ENCODE measurements at regions not wholly inside any gene's neighbourhood (a gene's known extent, or its start where the extent isn't known, plus 50 kb on each side); places are given as distances from the start of the nearest gene placed in this dataset.

DNA sequence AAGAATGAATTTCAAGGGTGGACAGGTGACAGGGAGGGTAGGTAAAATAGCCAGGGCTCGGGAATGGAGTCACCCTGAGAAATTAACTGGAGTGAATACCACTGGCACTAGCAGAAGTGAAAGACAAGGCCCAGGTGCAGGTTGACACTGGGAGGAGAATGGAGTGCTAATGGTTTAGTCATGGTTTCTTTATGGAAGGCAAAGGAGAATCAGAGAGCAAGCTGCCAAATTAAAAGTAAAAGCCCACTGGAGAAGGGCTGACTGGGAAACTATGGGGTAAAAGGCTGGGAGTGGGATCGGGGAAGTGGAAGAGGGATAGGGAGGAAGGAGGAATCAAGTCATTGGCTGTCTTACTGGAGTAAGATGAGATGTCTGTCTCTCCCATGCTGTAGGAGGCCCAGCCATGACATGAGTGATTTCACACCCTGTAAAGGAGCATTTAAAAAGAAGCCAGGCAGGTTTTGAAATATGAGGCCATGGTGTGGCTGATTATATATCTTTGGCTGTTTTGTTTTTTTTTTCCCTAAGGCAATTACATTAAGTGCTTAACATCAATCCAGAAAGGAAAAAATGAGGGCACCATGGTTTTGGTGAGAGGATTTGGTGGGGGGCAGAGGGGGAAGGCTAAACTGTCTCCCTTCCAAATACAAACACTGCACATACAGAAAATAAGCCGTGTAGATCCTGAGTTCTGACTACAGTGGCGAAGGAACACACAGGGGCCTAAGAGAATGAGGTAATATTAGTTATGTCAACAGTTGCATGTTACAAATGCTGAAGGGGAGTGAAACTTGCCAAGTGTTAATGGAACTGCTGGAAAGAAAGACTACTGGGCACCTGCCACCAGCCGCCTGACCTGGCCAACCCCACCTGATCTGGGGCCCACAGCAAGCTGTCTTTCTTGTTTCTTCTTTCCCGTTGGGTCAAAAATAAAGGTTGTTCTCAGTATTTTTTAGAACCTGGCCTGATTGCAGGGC lies 183.5 kb upstream of the TSC22D1 start:
- no peaks in the 10 kb centered on the region for H3K9me3 Mint-ChIP-seq (ENCODE audit: low read depth)
- H3K36me3 Mint-ChIP-seq (ENCODE audit: low read depth) = no peaks in the 10 kb centered on the region
- DNase-seq (no peak), ATAC-seq (no peak)
- ChIA-PET POLR2A (no interaction called here), CTCF (no interaction called here)
- H3K27ac Mint-ChIP-seq = peak overlapping the region; percentile 37
- no peak overlapping the region for H3K4me3 Mint-ChIP-seq
- H3K4me1 Mint-ChIP-seq = peaks cover 24% of the 10 kb centered on the region
- H3K27me3 Mint-ChIP-seq = peaks cover 2% of the 10 kb centered on the region
- intact Hi-C loops (cut with DNase I, micrococcal nuclease) = loop anchor here in 1 of 2 experiments (2.0 to 10.0 kb wide), 2 partner anchors 49 to 115 kb away; no protein-coding TSS in a partner anchor

DNA sequence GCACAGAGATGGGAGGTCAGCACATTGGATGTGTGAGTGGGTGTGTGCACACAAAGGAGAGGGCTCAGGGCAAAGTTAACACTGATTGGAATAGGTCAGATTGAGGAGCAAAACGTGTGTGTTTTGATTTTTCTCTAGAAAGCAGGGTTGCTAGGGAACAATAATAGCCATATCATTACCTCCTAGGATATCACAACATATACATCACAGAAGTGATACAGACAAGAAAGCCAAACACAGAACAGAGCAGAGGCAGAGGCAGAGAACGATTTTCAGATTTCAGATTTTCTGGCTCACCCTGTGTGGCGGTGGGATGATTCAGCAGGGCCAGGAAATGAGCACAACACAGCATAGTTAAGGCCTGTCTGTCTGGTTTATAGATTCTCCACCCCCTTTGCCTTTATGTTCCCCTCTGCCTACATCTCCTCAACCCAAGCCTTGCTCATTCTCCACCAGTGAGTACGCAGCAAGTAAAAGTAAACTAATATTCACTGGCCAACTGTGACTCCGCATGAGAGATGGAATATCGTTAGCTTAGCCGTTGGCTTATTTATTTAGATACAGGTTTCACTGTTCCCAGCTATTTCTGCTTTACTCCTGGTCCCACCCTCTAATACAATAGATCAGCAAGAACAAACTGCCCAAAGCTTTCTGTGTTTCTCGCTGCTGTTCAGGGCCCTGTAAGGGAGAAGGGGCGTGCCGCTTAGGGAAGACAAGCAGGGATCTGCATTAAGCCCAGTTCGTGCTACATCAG lies 182.7 kb upstream of the TSC22D1 start:
- Mint-ChIP-seq H3K27me3 (peaks cover 2% of the 10 kb centered on the region), H3K4me3 (no peak overlapping the region), H3K9me3 (ENCODE audit: low read depth) (no peaks in the 10 kb centered on the region), H3K4me1 (peaks cover 24% of the 10 kb centered on the region), H3K36me3 (ENCODE audit: low read depth) (no peaks in the 10 kb centered on the region), H3K27ac (peak overlapping the region; percentile 48)
- CTCF ChIA-PET = interaction anchor here (0.6 kb wide), 2 partner anchors 120 to 1993 kb away, joined by 3 read pairs; no protein-coding TSS in a partner anchor
- DNase-seq (peak; percentile 70), ATAC-seq (peak; percentile 99)
- intact Hi-C loops (cut with DNase I, micrococcal nuclease) = loop anchor here (1.0 to 2.0 kb wide), 2 partner anchors 9 to 48 kb away; no protein-coding TSS in a partner anchor
- POLR2A ChIA-PET = no interaction called here

DNA sequence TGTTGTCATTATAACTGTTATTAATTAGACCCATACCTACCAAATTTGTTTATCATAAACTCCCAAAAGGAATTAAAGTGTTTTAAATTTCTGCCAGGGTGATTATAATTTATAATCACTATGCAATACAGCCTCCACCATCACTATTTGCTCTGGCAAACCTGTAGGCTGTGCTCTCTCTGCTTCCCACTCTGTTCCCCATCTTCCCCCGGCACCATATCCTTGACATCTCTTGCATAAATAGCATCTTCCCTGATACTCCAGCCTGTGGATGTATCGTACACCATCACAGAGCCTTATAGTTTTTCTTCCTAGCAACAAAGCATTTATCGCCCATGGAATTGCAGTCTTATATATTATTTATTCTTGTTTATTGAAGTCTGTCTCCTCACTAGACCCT lies 181.5 kb upstream of the TSC22D1 start:
- ChIA-PET CTCF (no interaction called here), POLR2A (no interaction called here)
- no peak for ATAC-seq
- H3K27ac Mint-ChIP-seq = no peak overlapping the region
- no peaks in the 10 kb centered on the region for H3K36me3 Mint-ChIP-seq (ENCODE audit: low read depth)
- H3K9me3 Mint-ChIP-seq (ENCODE audit: low read depth) = no peaks in the 10 kb centered on the region
- peaks cover 24% of the 10 kb centered on the region for H3K4me1 Mint-ChIP-seq
- intact Hi-C loops (cut with DNase I, micrococcal nuclease) = loop anchor here (1.0 to 2.0 kb wide), 2 partner anchors 11 to 47 kb away; no protein-coding TSS in a partner anchor
- peaks cover 2% of the 10 kb centered on the region for H3K27me3 Mint-ChIP-seq
- no peak overlapping the region for H3K4me3 Mint-ChIP-seq
- no peak for DNase-seq

DNA sequence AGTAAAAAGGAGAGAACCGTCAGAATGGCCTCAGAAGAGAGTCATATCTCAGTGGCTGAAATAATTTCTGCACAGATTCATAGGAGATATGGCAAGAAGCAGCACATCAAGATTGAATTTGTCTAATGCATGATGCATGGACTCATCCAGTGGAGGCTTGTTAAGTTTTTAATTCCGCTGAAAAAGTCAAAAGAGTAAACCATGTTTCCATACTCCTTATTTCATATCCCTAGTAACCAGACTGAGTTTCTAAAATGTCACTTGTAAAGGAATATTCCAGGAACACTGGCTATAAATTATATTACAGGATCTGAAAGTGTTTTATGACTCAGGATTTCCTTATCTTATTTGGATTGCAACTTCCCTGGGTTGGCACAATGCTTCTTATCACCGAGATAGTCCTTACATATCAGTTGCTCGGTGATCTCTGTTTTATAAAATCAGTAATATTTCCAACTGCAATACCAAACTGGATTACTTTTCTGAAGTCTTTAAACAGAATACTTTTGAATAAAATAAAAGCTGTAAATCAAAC lies 180.2 kb upstream of the TSC22D1 start:
- H3K4me1 Mint-ChIP-seq = peaks cover 24% of the 10 kb centered on the region
- no peak overlapping the region for H3K4me3 Mint-ChIP-seq
- no peak overlapping the region for H3K27ac Mint-ChIP-seq
- no peaks in the 10 kb centered on the region for H3K36me3 Mint-ChIP-seq (ENCODE audit: low read depth)
- ATAC-seq (no peak), DNase-seq (no peak)
- H3K27me3 Mint-ChIP-seq = peaks cover 2% of the 10 kb centered on the region
- ChIA-PET POLR2A (no interaction called here), CTCF (interaction anchor here (0.6 to 1.4 kb wide), 2 partner anchors 11 to 142 kb away, joined by 3 to 4 read pairs; no protein-coding TSS in a partner anchor)
- intact Hi-C loops (cut with DNase I, micrococcal nuclease) = no loop called here
- H3K9me3 Mint-ChIP-seq (ENCODE audit: low read depth) = no peaks in the 10 kb centered on the region

DNA sequence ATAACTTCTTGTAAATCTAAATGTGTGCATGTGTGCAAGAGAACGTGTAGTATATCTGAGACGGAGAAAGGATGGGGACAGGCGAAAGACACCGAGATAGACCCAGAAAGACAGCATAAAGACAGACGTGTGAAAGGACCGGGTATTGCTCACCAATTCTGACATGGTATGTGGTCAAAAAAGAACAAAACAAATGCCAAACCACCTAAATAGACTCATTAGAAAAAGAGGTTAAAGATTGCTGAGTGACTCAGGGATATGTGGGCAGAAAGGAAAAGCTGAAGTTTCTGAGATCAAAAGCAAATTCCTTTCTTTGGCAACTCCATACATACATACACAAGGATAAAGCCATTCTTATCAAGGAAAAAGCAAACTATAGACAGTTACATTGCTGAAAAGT lies 179.7 kb upstream of the TSC22D1 start:
- Mint-ChIP-seq H3K9me3 (ENCODE audit: low read depth) (no peaks in the 10 kb centered on the region), H3K27ac (no peak overlapping the region), H3K4me3 (no peak overlapping the region), H3K36me3 (ENCODE audit: low read depth) (no peaks in the 10 kb centered on the region), H3K27me3 (peaks cover 2% of the 10 kb centered on the region), H3K4me1 (peaks cover 24% of the 10 kb centered on the region)
- ATAC-seq (no peak), DNase-seq (no peak)
- POLR2A ChIA-PET = no interaction called here
- intact Hi-C loops (cut with DNase I, micrococcal nuclease) = no loop called here
- CTCF ChIA-PET = interaction anchor here (1.4 kb wide), 1 partner anchor 12 kb away, joined by 4 read pairs; no protein-coding TSS in a partner anchor

DNA sequence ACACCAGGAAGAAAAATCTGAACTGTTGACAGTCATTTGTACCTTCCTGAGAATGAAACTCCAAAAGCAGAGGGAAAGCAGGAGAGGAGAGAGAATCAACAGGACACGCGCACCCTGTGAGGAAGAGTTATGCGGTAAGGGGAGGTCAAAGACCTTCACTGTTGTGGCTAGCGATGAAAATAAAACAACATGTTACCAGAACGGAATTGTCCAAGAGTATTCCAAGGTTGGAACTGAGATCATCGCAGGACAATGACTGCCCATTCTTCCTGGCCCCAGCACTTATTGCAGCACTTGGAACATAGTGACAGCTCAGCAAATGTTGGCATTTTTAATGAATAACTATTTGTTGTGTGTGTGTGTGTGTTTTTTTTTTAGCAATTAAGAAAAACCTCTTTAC lies 176.0 kb upstream of the TSC22D1 start:
- Mint-ChIP-seq H3K4me3 (no peak overlapping the region), H3K27me3 (no peaks in the 10 kb centered on the region), H3K27ac (no peak overlapping the region), H3K36me3 (ENCODE audit: low read depth) (no peaks in the 10 kb centered on the region), H3K4me1 (peaks cover 7% of the 10 kb centered on the region), H3K9me3 (ENCODE audit: low read depth) (no peaks in the 10 kb centered on the region)
- intact Hi-C loops (cut with DNase I, micrococcal nuclease) = no loop called here
- no peak for DNase-seq
- no peak for ATAC-seq
- CTCF ChIA-PET = interaction anchor here (0.8 kb wide), 1 partner anchor 14 kb away, joined by 3 read pairs; no protein-coding TSS in a partner anchor
- POLR2A ChIA-PET = no interaction called here

DNA sequence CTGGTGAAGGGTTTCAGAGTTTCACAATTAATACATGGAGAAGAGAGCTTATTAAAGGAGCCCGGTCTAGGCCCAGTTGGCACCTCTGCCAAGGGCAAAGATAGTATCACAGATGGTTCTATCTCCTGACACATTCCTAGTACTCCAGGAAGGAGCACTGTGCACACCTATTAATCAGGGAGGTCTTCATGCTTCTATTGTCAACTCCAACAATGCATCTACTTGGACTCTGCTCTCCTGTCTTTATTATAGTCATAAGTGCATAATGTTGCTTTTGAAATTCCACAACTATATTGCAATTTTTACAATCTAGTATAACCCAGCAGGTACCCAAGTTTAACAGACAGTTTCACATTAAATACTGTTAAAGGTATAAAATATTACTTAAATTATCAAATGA lies 174.5 kb upstream of the TSC22D1 start:
- H3K27me3 Mint-ChIP-seq = no peaks in the 10 kb centered on the region
- DNase-seq = no peak
- no peak for ATAC-seq
- peaks cover under 1% of the 10 kb centered on the region for H3K4me1 Mint-ChIP-seq
- H3K9me3 Mint-ChIP-seq (ENCODE audit: low read depth) = no peaks in the 10 kb centered on the region
- ChIA-PET POLR2A (no interaction called here), CTCF (interaction anchor here (0.7 to 1.0 kb wide), 4 partner anchors 13 to 1286 kb away, joined by 3 read pairs; no protein-coding TSS in a partner anchor)
- intact Hi-C loops (cut with DNase I, micrococcal nuclease) = no loop called here
- no peaks in the 10 kb centered on the region for H3K36me3 Mint-ChIP-seq (ENCODE audit: low read depth)
- no peak overlapping the region for H3K4me3 Mint-ChIP-seq
- H3K27ac Mint-ChIP-seq = no peak overlapping the region

DNA sequence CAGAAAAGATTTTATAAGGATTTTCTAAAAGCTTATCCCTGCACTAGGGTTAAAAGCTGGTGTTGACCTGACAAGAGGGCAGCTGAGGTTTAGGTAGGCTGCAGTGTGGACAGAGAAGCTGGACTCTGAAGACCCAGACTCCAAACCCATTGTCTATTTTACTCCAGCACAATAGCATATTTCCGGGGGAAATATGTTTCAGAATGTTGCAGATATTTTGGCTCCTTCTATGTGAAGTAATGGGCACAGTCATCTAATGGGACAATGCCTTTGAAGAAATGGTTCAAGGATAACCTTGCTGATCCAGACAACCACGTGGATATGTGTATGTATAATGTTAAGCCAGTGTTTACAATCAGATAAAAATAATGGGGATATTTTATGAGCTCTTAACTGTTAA lies 173.8 kb upstream of the TSC22D1 start:
- DNase-seq (no peak), ATAC-seq (no peak)
- H3K4me3 Mint-ChIP-seq = no peak overlapping the region
- H3K27ac Mint-ChIP-seq = no peak overlapping the region
- no peaks in the 10 kb centered on the region for H3K9me3 Mint-ChIP-seq (ENCODE audit: low read depth)
- no peaks in the 10 kb centered on the region for H3K27me3 Mint-ChIP-seq
- ChIA-PET POLR2A (no interaction called here), CTCF (interaction anchor here (0.7 to 0.9 kb wide), 3 partner anchors 13 to 1269 kb away, joined by 3 read pairs; no protein-coding TSS in a partner anchor)
- no peaks in the 10 kb centered on the region for H3K36me3 Mint-ChIP-seq (ENCODE audit: low read depth)
- no peaks in the 10 kb centered on the region for H3K4me1 Mint-ChIP-seq
- intact Hi-C loops (cut with DNase I, micrococcal nuclease) = no loop called here

DNA sequence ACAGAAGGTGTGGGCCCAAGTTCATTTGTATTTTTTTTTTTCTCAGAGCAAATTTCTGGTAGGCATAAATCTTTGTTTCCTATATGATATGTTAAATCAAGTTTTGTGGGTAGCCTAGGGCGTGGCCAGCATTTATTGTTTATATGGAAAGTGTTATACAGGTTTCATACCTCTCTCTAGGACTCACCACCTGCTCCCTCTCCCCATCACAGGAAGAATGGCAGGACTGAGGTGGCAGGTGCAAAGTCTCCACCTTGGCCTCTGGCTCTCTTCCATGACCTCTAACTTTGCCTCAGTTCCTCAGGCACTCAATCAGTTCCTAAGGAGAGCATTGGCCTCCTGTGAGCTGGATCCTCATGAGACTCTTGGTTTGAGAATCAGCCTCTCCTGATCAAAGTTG lies 172.3 kb upstream of the TSC22D1 start:
- peaks cover 6% of the 10 kb centered on the region for H3K27me3 Mint-ChIP-seq
- intact Hi-C loops (cut with DNase I, micrococcal nuclease) = no loop called here
- no peak overlapping the region for H3K4me3 Mint-ChIP-seq
- no peak overlapping the region for H3K27ac Mint-ChIP-seq
- CTCF ChIA-PET = no interaction called here
- no peak for ATAC-seq
- POLR2A ChIA-PET = no interaction called here
- no peak for DNase-seq
- no peaks in the 10 kb centered on the region for H3K36me3 Mint-ChIP-seq (ENCODE audit: low read depth)
- H3K9me3 Mint-ChIP-seq (ENCODE audit: low read depth) = peaks cover 3% of the 10 kb centered on the region
- no peaks in the 10 kb centered on the region for H3K4me1 Mint-ChIP-seq

DNA sequence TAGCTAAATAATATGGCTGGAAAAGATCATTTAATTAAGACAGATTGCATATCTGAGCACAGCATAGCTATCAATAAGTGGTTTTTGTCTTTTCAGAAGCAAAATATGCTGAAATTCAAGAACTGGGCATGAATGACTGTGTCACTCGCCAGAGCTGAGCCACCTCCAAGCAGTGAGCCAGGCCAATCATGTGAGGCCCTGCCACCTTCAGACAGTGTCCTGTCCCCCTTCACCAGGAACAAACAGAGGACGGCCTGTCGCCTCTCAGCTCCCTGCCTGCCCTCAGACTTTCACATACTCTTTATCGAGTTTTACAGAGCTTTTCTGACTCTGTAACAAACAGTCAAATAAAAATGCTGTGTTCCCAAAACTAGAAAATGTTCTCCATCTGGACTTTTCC lies 171.0 kb upstream of the TSC22D1 start:
- POLR2A ChIA-PET = no interaction called here
- DNase-seq (no peak), ATAC-seq (no peak)
- CTCF ChIA-PET = no interaction called here
- Mint-ChIP-seq H3K9me3 (ENCODE audit: low read depth) (peaks cover 5% of the 10 kb centered on the region), H3K27me3 (peaks cover 6% of the 10 kb centered on the region), H3K4me3 (no peak overlapping the region), H3K4me1 (no peaks in the 10 kb centered on the region), H3K27ac (no peak overlapping the region), H3K36me3 (ENCODE audit: low read depth) (no peaks in the 10 kb centered on the region)
- intact Hi-C loops (cut with DNase I, micrococcal nuclease) = no loop called here

DNA sequence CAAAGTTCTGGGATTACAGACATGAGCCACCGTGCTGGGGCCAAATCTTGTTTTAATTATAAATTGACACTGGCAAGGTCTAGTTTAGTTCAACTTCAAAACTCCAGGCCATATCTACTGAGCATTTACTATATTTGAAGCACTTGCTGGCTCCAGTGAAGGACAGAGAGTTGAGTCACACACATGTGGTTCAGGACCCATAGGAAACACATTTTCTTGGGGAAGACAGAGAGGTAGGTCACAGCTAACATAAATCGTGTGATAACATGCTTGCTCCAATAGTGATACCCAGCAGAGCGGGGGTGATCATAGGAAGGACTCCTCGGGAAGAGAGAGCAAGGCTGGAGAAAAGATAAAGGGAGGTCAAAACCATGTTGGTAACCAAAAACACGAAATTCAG lies 170.6 kb upstream of the TSC22D1 start:
- ATAC-seq (no peak), DNase-seq (no peak)
- no peaks in the 10 kb centered on the region for H3K4me1 Mint-ChIP-seq
- no peak overlapping the region for H3K4me3 Mint-ChIP-seq
- peaks cover 6% of the 10 kb centered on the region for H3K27me3 Mint-ChIP-seq
- H3K9me3 Mint-ChIP-seq (ENCODE audit: low read depth) = peaks cover 5% of the 10 kb centered on the region
- POLR2A ChIA-PET = no interaction called here
- no peaks in the 10 kb centered on the region for H3K36me3 Mint-ChIP-seq (ENCODE audit: low read depth)
- CTCF ChIA-PET = no interaction called here
- H3K27ac Mint-ChIP-seq = no peak overlapping the region
- intact Hi-C loops (cut with DNase I, micrococcal nuclease) = no loop called here

All from activated CD4-positive, alpha-beta T cell treated with anti-CD3 and anti-CD28 coated beads for 36 hours (primary cell).